Neural progenitor cell (in vitro differentiated cells): ENCODE measurements at regions not wholly inside any gene's neighbourhood (a gene's known extent, or its start where the extent isn't known, plus 50 kb on each side); places are given as distances from the start of the nearest gene placed in this dataset.

Source experiments
- DNase-seq: peaks from one replicate; pipeline ENCODE4 v3.0.0-alpha.2; 2016; ENCODE audit warnings: low spot score
- H2AFZ ChIP-seq: fragments of 200-600 bp; sonication (generic); replicated peaks from 2 replicates; pipeline ENCODE4 v1.6.1; 2016; ENCODE audit warnings: antibody characterized with exemption
- H3F3A ChIP-seq: fragments of 200-600 bp; sonication (generic); 2 replicates; pipeline ENCODE4 v1.6.1; 2016; ENCODE audit warnings: antibody characterized with exemption, low read depth
- H3K27ac ChIP-seq: fragments of 200-600 bp; sonication (generic); 2 replicates; pipeline ENCODE4 v1.5.1; 2016; ENCODE audit warnings: mild to moderate bottlenecking
- H3K27me3 ChIP-seq: fragments of 200-600 bp; sonication (generic); 2 replicates; pipeline ENCODE4 v1.6.1; 2016; ENCODE audit warnings: mild to moderate bottlenecking, moderate library complexity
- H3K36me3 ChIP-seq: fragments of 200-600 bp; sonication (generic); 2 replicates; pipeline ENCODE4 v1.5.1; 2016
- H3K4me1 ChIP-seq: fragments of 200-600 bp; sonication (generic); 2 replicates; pipeline ENCODE4 v1.6.1; 2016; ENCODE audit warnings: mixed run types
- H3K4me2 ChIP-seq: fragments of 200-600 bp; sonication (generic); 2 replicates; pipeline ENCODE4 v1.6.1; 2016
- H3K4me3 ChIP-seq: fragments of 200-600 bp; sonication (generic); 2 replicates; pipeline ENCODE4 v1.5.1; 2016
- H3K79me2 ChIP-seq: fragments of 200-600 bp; sonication (generic); 2 replicates; pipeline ENCODE4 v1.6.1; 2016; ENCODE audit warnings: low read depth
- H3K9ac ChIP-seq: fragments of 200-600 bp; sonication (generic); 2 replicates; pipeline ENCODE4 v1.6.1; 2016
- H3K9me3 ChIP-seq: fragments of 200-600 bp; sonication (generic); 2 replicates; pipeline ENCODE4 v1.5.1; 2016; ENCODE audit warnings: low read depth
- H4K20me1 ChIP-seq: fragments of 200-600 bp; sonication (generic); 2 replicates; pipeline ENCODE4 v1.6.1; 2016; ENCODE audit warnings: low read depth
- H3K27ac Mint-ChIP-seq: 3 replicates; pipeline ENCODE4 v1.8.0; 2021; ENCODE audit warnings: mixed read lengths
- H3K27me3 Mint-ChIP-seq: 2 replicates; pipeline ENCODE4 v1.8.0; 2022; ENCODE audit warnings: low read depth, mild to moderate bottlenecking, inconsistent platforms, moderate library complexity, mixed read lengths; ENCODE audit not compliant: insufficient read depth
- H3K36me3 Mint-ChIP-seq: 3 replicates; pipeline ENCODE4 v1.8.0; 2021; ENCODE audit warnings: mixed read lengths
- H3K4me1 Mint-ChIP-seq: 3 replicates; pipeline ENCODE4 v1.8.0; 2021; ENCODE audit warnings: mixed read lengths
- H3K4me3 Mint-ChIP-seq: 3 replicates; pipeline ENCODE4 v1.8.0; 2021; ENCODE audit warnings: mild to moderate bottlenecking, moderate library complexity, mixed read lengths
- H3K9me3 Mint-ChIP-seq: 3 replicates; pipeline ENCODE4 v1.8.0; 2020; ENCODE audit warnings: mixed read lengths
- EZH2 ChIP-seq: fragments of 200-600 bp; sonication (generic); IDR thresholded peaks from 2 replicates; pipeline ENCODE4 v1.6.1; 2017; ENCODE audit warnings: antibody characterized with exemption, mild to moderate bottlenecking, moderate library complexity
- EZH2phosphoT487 ChIP-seq: fragments of 200-600 bp; sonication (generic); IDR thresholded peaks from 2 replicates; pipeline ENCODE4 v1.6.1; 2017; ENCODE audit warnings: antibody characterized with exemption
- TF ChIP-seq, protein P1 (sequence below): fragments of 200-600 bp; sonication (generic); IDR thresholded peaks from 2 replicates; pipeline ENCODE4 v1.5.1; 2017; ENCODE audit warnings: antibody characterized with exemption, mild to moderate bottlenecking

DNA sequence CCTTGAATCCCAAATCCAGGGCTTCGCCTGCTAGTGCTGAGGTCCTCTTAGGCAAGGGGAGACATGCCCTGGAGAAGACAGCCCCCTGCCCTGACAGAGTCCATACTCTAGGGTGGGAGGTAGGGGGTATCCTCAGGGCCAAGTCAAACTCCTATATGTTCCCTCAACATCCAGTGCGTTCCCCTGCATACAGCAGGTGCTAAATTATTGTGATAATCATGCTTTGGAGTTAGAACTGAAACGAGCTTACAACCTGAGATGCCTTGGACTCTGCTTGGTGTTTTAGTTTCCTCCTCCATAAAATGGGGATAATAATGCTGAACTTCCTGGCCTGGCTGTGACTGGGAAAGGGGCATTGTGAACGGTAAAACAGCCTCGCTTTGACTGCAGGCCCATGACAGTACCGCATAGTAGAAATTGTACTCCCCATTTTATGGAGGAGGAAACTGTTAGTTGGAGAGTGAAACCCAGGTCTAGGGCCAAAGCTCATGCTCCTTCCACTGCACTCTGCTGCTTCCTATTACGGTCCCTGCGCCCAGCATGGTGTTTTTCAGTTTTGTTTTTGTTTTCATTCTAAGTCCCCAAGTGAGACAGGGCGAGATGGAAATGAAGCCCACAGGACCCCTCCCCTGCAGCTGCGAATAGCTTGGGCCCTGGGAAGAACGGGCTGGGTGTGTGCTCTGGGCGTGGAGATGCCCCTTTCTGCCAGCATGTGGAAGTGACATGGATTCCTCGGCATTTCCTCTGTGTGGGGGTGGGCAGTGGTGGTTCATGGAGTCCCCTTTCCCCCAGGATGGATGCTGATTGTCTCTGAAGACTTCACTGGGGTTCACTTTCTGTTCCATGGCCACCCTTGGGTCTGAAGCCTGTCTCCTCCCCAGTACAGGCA lies 162.5 kb downstream of the VEGFA start:
- Histone ChIP-seq H3K79me2 (no peaks in the 10 kb centered on the region), H3K27ac (no peak overlapping the region), H3K4me3 (no peak overlapping the region), H3K36me3 (no peaks in the 10 kb centered on the region), H3K27me3 (no peaks in the 10 kb centered on the region), H3K9ac (no peak overlapping the region), H3K9me3 (no peaks in the 10 kb centered on the region), H3K4me2 (no peak overlapping the region), H3K4me1 (peaks cover 8% of the 10 kb centered on the region), H2AFZ (peak overlapping the region; percentile 17), H3F3A (peaks cover 3% of the 10 kb centered on the region), H4K20me1 (no peaks in the 10 kb centered on the region)
- Mint-ChIP-seq H3K36me3 (no peaks in the 10 kb centered on the region), H3K4me1 (peaks cover 18% of the 10 kb centered on the region), H3K27me3 (peaks cover 2% of the 10 kb centered on the region), H3K27ac (peak overlapping the region; percentile 50), H3K4me3 (no peak overlapping the region), H3K9me3 (no peaks in the 10 kb centered on the region)
- no peak for DNase-seq
- no peak for TF ChIP-seq EZH2
- TF ChIP-seq, protein P1, sequence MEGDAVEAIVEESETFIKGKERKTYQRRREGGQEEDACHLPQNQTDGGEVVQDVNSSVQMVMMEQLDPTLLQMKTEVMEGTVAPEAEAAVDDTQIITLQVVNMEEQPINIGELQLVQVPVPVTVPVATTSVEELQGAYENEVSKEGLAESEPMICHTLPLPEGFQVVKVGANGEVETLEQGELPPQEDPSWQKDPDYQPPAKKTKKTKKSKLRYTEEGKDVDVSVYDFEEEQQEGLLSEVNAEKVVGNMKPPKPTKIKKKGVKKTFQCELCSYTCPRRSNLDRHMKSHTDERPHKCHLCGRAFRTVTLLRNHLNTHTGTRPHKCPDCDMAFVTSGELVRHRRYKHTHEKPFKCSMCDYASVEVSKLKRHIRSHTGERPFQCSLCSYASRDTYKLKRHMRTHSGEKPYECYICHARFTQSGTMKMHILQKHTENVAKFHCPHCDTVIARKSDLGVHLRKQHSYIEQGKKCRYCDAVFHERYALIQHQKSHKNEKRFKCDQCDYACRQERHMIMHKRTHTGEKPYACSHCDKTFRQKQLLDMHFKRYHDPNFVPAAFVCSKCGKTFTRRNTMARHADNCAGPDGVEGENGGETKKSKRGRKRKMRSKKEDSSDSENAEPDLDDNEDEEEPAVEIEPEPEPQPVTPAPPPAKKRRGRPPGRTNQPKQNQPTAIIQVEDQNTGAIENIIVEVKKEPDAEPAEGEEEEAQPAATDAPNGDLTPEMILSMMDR = no peak
- TF ChIP-seq EZH2phosphoT487 = no peak

DNA sequence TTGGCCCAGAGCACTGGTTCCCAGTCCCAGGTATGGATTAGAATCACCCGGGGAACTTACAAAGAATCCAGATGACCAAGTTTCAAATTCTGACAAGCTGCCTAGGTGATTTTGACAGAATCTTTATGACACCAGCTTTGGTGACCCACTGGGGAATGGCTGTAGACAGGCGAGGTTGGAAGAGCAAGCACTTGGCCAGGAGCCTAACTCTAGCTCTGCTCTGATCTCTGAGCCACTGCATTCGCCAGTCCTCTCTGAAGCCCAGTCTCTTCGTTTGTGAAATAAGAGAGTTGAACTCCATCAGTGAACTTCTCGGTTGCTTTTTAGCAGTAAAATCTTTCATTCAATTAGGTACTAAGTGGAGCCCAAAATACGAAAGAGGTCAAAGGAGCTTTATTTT lies 161.2 kb downstream of the VEGFA start:
- Mint-ChIP-seq H3K4me1 (peaks cover 31% of the 10 kb centered on the region), H3K9me3 (no peaks in the 10 kb centered on the region), H3K36me3 (no peaks in the 10 kb centered on the region), H3K27ac (no peak overlapping the region), H3K4me3 (no peak overlapping the region), H3K27me3 (peaks cover 6% of the 10 kb centered on the region)
- DNase-seq = no peak
- H3F3A ChIP-seq = peaks cover 16% of the 10 kb centered on the region
- no peak for TF ChIP-seq EZH2phosphoT487
- no peak for TF ChIP-seq EZH2
- TF ChIP-seq, protein P1 = no peak
- no peaks in the 10 kb centered on the region for H4K20me1 ChIP-seq
- no peaks in the 10 kb centered on the region for H3K79me2 ChIP-seq
- no peak overlapping the region for H3K9ac ChIP-seq
- H3K4me2 ChIP-seq = no peak overlapping the region
- no peaks in the 10 kb centered on the region for H3K9me3 ChIP-seq
- H3K36me3 ChIP-seq = no peaks in the 10 kb centered on the region
- H3K4me3 ChIP-seq = no peak overlapping the region
- H3K27me3 ChIP-seq = no peaks in the 10 kb centered on the region
- H2AFZ ChIP-seq = no peak overlapping the region
- H3K27ac ChIP-seq = no peak overlapping the region
- H3K4me1 ChIP-seq = peaks cover 21% of the 10 kb centered on the region

DNA sequence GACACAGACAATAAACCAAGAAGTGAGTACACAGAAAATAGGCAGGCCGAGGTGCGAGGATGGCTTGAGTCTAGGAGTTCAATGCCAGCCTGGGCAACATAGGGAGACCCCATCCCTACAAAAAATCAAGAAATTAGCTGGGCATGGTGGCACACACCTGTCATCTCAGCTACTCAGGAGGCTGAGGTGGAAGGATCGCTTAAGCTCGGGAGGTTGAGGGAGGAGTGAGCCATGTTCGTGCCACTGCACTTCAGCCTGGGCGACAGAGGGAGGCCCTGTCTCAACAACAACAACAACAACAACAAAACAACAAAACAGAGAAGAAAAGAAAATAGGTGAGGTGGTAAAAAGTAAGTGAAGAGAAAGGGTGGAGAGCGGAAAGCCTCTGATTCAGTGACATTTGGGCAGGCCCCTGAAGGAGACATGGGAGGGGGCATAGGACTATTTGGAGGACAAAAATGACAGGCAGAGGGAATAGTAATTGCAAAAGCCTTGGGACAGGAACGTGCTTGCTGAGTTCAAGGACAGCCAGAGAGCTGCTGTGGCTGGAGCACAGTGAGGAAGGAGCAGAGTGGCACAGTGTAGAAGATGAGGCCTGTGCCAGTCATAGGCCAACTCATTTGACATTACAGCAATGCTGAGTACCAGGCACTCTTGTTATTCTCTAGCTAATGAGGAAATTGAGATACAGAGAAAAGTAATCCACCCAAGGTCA lies 160.6 kb downstream of the VEGFA start:
- no peak for DNase-seq
- TF ChIP-seq EZH2 = no peak
- TF ChIP-seq, protein P1 = no peak
- TF ChIP-seq EZH2phosphoT487 = no peak
- no peaks in the 10 kb centered on the region for H3K27me3 ChIP-seq
- Mint-ChIP-seq H3K4me3 (no peak overlapping the region), H3K27me3 (peaks cover 6% of the 10 kb centered on the region), H3K9me3 (no peaks in the 10 kb centered on the region), H3K4me1 (peaks cover 30% of the 10 kb centered on the region), H3K27ac (no peak overlapping the region), H3K36me3 (no peaks in the 10 kb centered on the region)
- H3K9ac ChIP-seq = no peak overlapping the region
- peaks cover 19% of the 10 kb centered on the region for H3F3A ChIP-seq
- no peak overlapping the region for H3K27ac ChIP-seq
- peaks cover 23% of the 10 kb centered on the region for H3K4me1 ChIP-seq
- no peak overlapping the region for H3K4me3 ChIP-seq
- no peak overlapping the region for H2AFZ ChIP-seq
- no peaks in the 10 kb centered on the region for H3K36me3 ChIP-seq
- H3K4me2 ChIP-seq = no peak overlapping the region
- no peaks in the 10 kb centered on the region for H3K9me3 ChIP-seq
- no peaks in the 10 kb centered on the region for H3K79me2 ChIP-seq
- no peaks in the 10 kb centered on the region for H4K20me1 ChIP-seq
